ENCODE measurements at regions not wholly inside any gene's neighbourhood (a gene's known extent, or its start where the extent isn't known, plus 50 kb on each side); places are given as distances from the start of the nearest gene placed in this dataset.

- TF ChIP-seq CTCF (IDR thresholded peaks at IDR 0.05) (no peak), POLR2A (IDR thresholded peaks at IDR 0.05) (no peak), POLR2AphosphoS5 (IDR thresholded peaks at IDR 0.05) (no peak)
These were observed 239.6 kb upstream of the DEFB112 start for GRCh38 chr6:50289366-50289765.
